ENCODE measurements at regions not wholly inside any gene's neighbourhood (a gene's known extent, or its start where the extent isn't known, plus 50 kb on each side); places are given as distances from the start of the nearest gene placed in this dataset.

- Histone ChIP-seq H3K9me3 (no peaks in the 10 kb centered on the region), H3K27me3 (no peaks in the 10 kb centered on the region), H3K36me3 (no peaks in the 10 kb centered on the region), H3K27ac (no peak overlapping the region), H3K4me1 (peaks cover 5% of the 10 kb centered on the region), H3K4me3 (no peak overlapping the region)
- no peak for TF ChIP-seq CTCF (IDR thresholded peaks at IDR 0.05)
- no peak for TF ChIP-seq POLR2A (IDR thresholded peaks at IDR 0.05)
- no peak for TF ChIP-seq POLR2AphosphoS5 (IDR thresholded peaks at IDR 0.05)
- TF ChIP-seq EP300 (IDR thresholded peaks at IDR 0.05), result no peak
- DNase-seq (ENCODE audit: low spot score in 2 of 2), result no peak
- 49% methylated on average over 9 of the region's 9 CpGs for WGBS
Observed at GRCh38 chr5:124948062-124948753, 201.8 kb upstream of the ZNF608 start.

- DNase-seq (ENCODE audit: low spot score in 2 of 2), result no peak
- Histone ChIP-seq H3K36me3 (no peaks in the 10 kb centered on the region), H3K27ac (no peak overlapping the region), H3K9me3 (no peaks in the 10 kb centered on the region), H3K4me3 (no peak overlapping the region), H3K27me3 (no peaks in the 10 kb centered on the region), H3K4me1 (peaks cover 5% of the 10 kb centered on the region)
- 59% methylated on average over 4 of the region's 4 CpGs for WGBS
- no peak for TF ChIP-seq EP300 (IDR thresholded peaks at IDR 0.05)
- TF ChIP-seq POLR2AphosphoS5 (IDR thresholded peaks at IDR 0.05), result no peak
- TF ChIP-seq POLR2A (IDR thresholded peaks at IDR 0.05), result no peak
- no peak for TF ChIP-seq CTCF (IDR thresholded peaks at IDR 0.05)
Observed at GRCh38 chr5:124948754-124949275, 202.4 kb upstream of the ZNF608 start.

- 68% methylated on average over 4 of the region's 4 CpGs for WGBS
- Histone ChIP-seq H3K27me3 (no peaks in the 10 kb centered on the region), H3K9me3 (no peaks in the 10 kb centered on the region), H3K27ac (no peak overlapping the region), H3K4me3 (no peak overlapping the region), H3K36me3 (no peaks in the 10 kb centered on the region), H3K4me1 (peaks cover 5% of the 10 kb centered on the region)
- TF ChIP-seq POLR2AphosphoS5 (IDR thresholded peaks at IDR 0.05) (no peak), POLR2A (IDR thresholded peaks at IDR 0.05) (no peak), CTCF (IDR thresholded peaks at IDR 0.05) (no peak), EP300 (IDR thresholded peaks at IDR 0.05) (no peak)
- no peak for DNase-seq (ENCODE audit: low spot score in 2 of 2)
Observed at GRCh38 chr5:124949862-124950261, 203.4 kb upstream of the ZNF608 start.

GRCh38 chr5:124951105-124951504 lies 204.7 kb upstream of the ZNF608 start:
- H3K27ac ChIP-seq, result no peak overlapping the region
- H3K27me3 ChIP-seq, result no peaks in the 10 kb centered on the region
- H3K9me3 ChIP-seq, result no peaks in the 10 kb centered on the region
- TF ChIP-seq POLR2AphosphoS5 (IDR thresholded peaks at IDR 0.05) (no peak), CTCF (IDR thresholded peaks at IDR 0.05) (no peak), EP300 (IDR thresholded peaks at IDR 0.05) (no peak)
- no peak for DNase-seq (ENCODE audit: low spot score in 2 of 2)
- no peaks in the 10 kb centered on the region for H3K36me3 ChIP-seq
- H3K4me1 ChIP-seq, result peaks cover 5% of the 10 kb centered on the region
- WGBS, result 94% methylated on average over 3 of the region's 3 CpGs
- no peak overlapping the region for H3K4me3 ChIP-seq

- H3K27ac ChIP-seq, result no peak overlapping the region
- H3K4me1 ChIP-seq, result peaks cover 5% of the 10 kb centered on the region
- no peaks in the 10 kb centered on the region for H3K9me3 ChIP-seq
- no peaks in the 10 kb centered on the region for H3K36me3 ChIP-seq
- no peaks in the 10 kb centered on the region for H3K27me3 ChIP-seq
- DNase-seq (ENCODE audit: low spot score in 2 of 2), result no peak
- H3K4me3 ChIP-seq, result no peak overlapping the region
- TF ChIP-seq POLR2A (IDR thresholded peaks at IDR 0.05), result no peak
- TF ChIP-seq CTCF (IDR thresholded peaks at IDR 0.05), result no peak
- no peak for TF ChIP-seq EP300 (IDR thresholded peaks at IDR 0.05)
- no peak for TF ChIP-seq POLR2AphosphoS5 (IDR thresholded peaks at IDR 0.05)
- 93% methylated on average over 3 of the region's 3 CpGs for WGBS
Observed at GRCh38 chr5:124951661-124952060, 205.2 kb upstream of the ZNF608 start.

Measured in suprapubic skin (tissue), 4 donors.